WTC11 (cell line): ENCODE measurements at regions not wholly inside any gene's neighbourhood (a gene's known extent, or its start where the extent isn't known, plus 50 kb on each side); places are given as distances from the start of the nearest gene placed in this dataset.

Experiments used
- ATAC-seq: fragments of 200-7000 bp; cut with Tn5 transposase; 2 replicates; pipeline ENCODE4 v1.10.0; 2021; ENCODE audit warnings: mild to moderate bottlenecking, moderate library complexity
- CTCF ChIA-PET: fragments of 300-600 bp; sonication (Branson Sonifier 250); formaldehyde crosslinking; loops from one replicate; lab custom pipeline; 2021; ENCODE audit warnings: antibody characterized with exemption; lab: Charles Lee
- POLR2A ChIA-PET: fragments of 350-600 bp; sonication (Branson Sonifier 250); formaldehyde crosslinking; loops from one replicate; lab custom pipeline; 2021; ENCODE audit warnings: antibody characterized with exemption; lab: Charles Lee
- DNase-seq: peaks from one replicate; pipeline ENCODE4 v3.0.0; 2021; ENCODE audit warnings: low spot score
- H3K27ac Mint-ChIP-seq: 2 replicates; pipeline ENCODE4 v1.8.0; 2021; ENCODE audit warnings: mixed read lengths
- H3K27me3 Mint-ChIP-seq: 2 replicates; pipeline ENCODE4 v1.8.0; 2021; ENCODE audit warnings: low read depth, mild to moderate bottlenecking, moderate library complexity, mixed read lengths
- H3K36me3 Mint-ChIP-seq: 2 replicates; pipeline ENCODE4 v1.8.0; 2021; ENCODE audit warnings: mixed read lengths
- H3K4me1 Mint-ChIP-seq: 2 replicates; pipeline ENCODE4 v1.8.0; 2022; ENCODE audit warnings: mixed read lengths
- H3K4me3 Mint-ChIP-seq: 2 replicates; pipeline ENCODE4 v1.8.0; 2021; ENCODE audit warnings: mild to moderate bottlenecking, moderate library complexity, mixed read lengths
- H3K9me3 Mint-ChIP-seq: 2 replicates; pipeline ENCODE4 v1.8.0; 2021; ENCODE audit warnings: mixed read lengths
- ATF2 ChIP-seq: sonication (generic); formaldehyde crosslinking; IDR thresholded peaks from 2 replicates; pipeline ENCODE4 v1.8.1; 2022; ENCODE audit warnings: low read depth, missing genetic modification reagents, borderline replicate concordance
- ATF3 ChIP-seq: sonication (generic); formaldehyde crosslinking; conservative IDR thresholded peaks from 2 replicates; pipeline ENCODE4 v1.8.1; 2022; ENCODE audit warnings: mild to moderate bottlenecking, missing genetic modification reagents
- CBFB ChIP-seq: sonication (generic); formaldehyde crosslinking; IDR thresholded peaks from 2 replicates; pipeline ENCODE4 v1.8.1; 2022; ENCODE audit warnings: mild to moderate bottlenecking, low read depth, missing genetic modification reagents
- EMX1 ChIP-seq: fragments of 250-450 bp; sonication (Bioruptor Pico); IDR thresholded peaks from 2 replicates; pipeline ENCODE4 v1.8.0; 2021; ENCODE audit warnings: mild to moderate bottlenecking
- ESRRA ChIP-seq: sonication (generic); formaldehyde crosslinking; IDR thresholded peaks from 2 replicates; pipeline ENCODE4 v1.8.1; 2022; ENCODE audit warnings: mild to moderate bottlenecking, missing genetic modification reagents, borderline replicate concordance
- ETV6 ChIP-seq: sonication (generic); formaldehyde crosslinking; IDR thresholded peaks from 2 replicates; pipeline ENCODE4 v1.8.1; 2022; ENCODE audit warnings: mild to moderate bottlenecking, missing genetic modification reagents
- FOXJ3 ChIP-seq: sonication (generic); formaldehyde crosslinking; IDR thresholded peaks from 2 replicates; pipeline ENCODE4 v1.9.0; 2021; ENCODE audit warnings: missing genetic modification reagents, mild to moderate bottlenecking, borderline replicate concordance
- HMGXB4 ChIP-seq: sonication (generic); formaldehyde crosslinking; IDR thresholded peaks from 2 replicates; pipeline ENCODE4 v1.8.1; 2023; ENCODE audit warnings: mild to moderate bottlenecking, moderate library complexity, missing genetic modification reagents
- KAT7 ChIP-seq: sonication (generic); formaldehyde crosslinking; IDR thresholded peaks from 2 replicates; pipeline ENCODE4 v1.8.1; 2023; ENCODE audit warnings: missing genetic modification reagents, mild to moderate bottlenecking, borderline replicate concordance
- RELA ChIP-seq: sonication (generic); formaldehyde crosslinking; IDR thresholded peaks from 2 replicates; pipeline ENCODE4 v1.8.1; 2022; ENCODE audit warnings: missing genetic modification reagents, mild to moderate bottlenecking, borderline replicate concordance
- SMAD4 ChIP-seq: sonication (generic); formaldehyde crosslinking; IDR thresholded peaks from 2 replicates; pipeline ENCODE4 v1.8.0; 2022; ENCODE audit warnings: mild to moderate bottlenecking, missing genetic modification reagents
- TEAD1 ChIP-seq: sonication (generic); formaldehyde crosslinking; IDR thresholded peaks from 2 replicates; pipeline ENCODE4 v1.8.0; 2022; ENCODE audit warnings: mild to moderate bottlenecking, missing genetic modification reagents
- ZNF281 ChIP-seq: sonication (generic); formaldehyde crosslinking; IDR thresholded peaks from 2 replicates; pipeline ENCODE4 v1.8.0; 2023; ENCODE audit warnings: mild to moderate bottlenecking, missing genetic modification reagents
- ZNF532 ChIP-seq: fragments of 250-450 bp; sonication (Bioruptor Pico); IDR thresholded peaks from 2 replicates; pipeline ENCODE4 v1.9.0; 2021; ENCODE audit warnings: mild to moderate bottlenecking, borderline replicate concordance
- ZSCAN18 ChIP-seq: fragments of 250-450 bp; sonication (Bioruptor Pico); IDR thresholded peaks from 2 replicates; pipeline ENCODE4 v2.1.2; 2022; ENCODE audit warnings: mild to moderate bottlenecking, moderate library complexity
- TF ChIP-seq, protein P1 (sequence below): sonication (generic); formaldehyde crosslinking; IDR thresholded peaks from 2 replicates; pipeline ENCODE4 v1.8.0; 2022; ENCODE audit warnings: mild to moderate bottlenecking, missing genetic modification reagents
- TF ChIP-seq, protein P2 (sequence below): fragments of 250-450 bp; sonication (Bioruptor Pico); conservative IDR thresholded peaks from 2 replicates; pipeline ENCODE4 v1.9.0; 2021; ENCODE audit warnings: mild to moderate bottlenecking

- no peak for TF ChIP-seq ZNF532
- TF ChIP-seq, protein P1, sequence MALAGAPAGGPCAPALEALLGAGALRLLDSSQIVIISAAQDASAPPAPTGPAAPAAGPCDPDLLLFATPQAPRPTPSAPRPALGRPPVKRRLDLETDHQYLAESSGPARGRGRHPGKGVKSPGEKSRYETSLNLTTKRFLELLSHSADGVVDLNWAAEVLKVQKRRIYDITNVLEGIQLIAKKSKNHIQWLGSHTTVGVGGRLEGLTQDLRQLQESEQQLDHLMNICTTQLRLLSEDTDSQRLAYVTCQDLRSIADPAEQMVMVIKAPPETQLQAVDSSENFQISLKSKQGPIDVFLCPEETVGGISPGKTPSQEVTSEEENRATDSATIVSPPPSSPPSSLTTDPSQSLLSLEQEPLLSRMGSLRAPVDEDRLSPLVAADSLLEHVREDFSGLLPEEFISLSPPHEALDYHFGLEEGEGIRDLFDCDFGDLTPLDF, result no peak
- TF ChIP-seq ZNF281 (CRISPR knock-in tag), result no peak
- no peak for TF ChIP-seq ESRRA (CRISPR knock-in tag)
- TF ChIP-seq TEAD1 (CRISPR knock-in tag), result no peak
Measured at GRCh38 chrY:15704906-15705305, 1180.6 kb downstream of the NLGN4Y start (continued).

- ChIA-PET POLR2A (no interaction called here), CTCF (no interaction called here)
- ATAC-seq (no peak), DNase-seq (no peak)
- no peak overlapping the region for H3K27ac Mint-ChIP-seq
- H3K4me3 Mint-ChIP-seq, result no peak overlapping the region
- H3K27me3 Mint-ChIP-seq, result no peaks in the 10 kb centered on the region; the same call in 1 of the 2 replicates
- peaks cover 27% of the 10 kb centered on the region for H3K9me3 Mint-ChIP-seq
- no peaks in the 10 kb centered on the region for H3K4me1 Mint-ChIP-seq
- peaks cover 23% of the 10 kb centered on the region for H3K36me3 Mint-ChIP-seq
- no peak for TF ChIP-seq ZSCAN18 (CRISPR knock-in tag)
- TF ChIP-seq ATF2, result no peak
- TF ChIP-seq SMAD4 (CRISPR knock-in tag), result no peak
- no peak for TF ChIP-seq CBFB (CRISPR knock-in tag)
- TF ChIP-seq FOXJ3 (CRISPR knock-in tag), result no peak
- TF ChIP-seq ATF3, result no peak
- TF ChIP-seq EMX1 (CRISPR knock-in tag), result no peak
- TF ChIP-seq ETV6 (CRISPR knock-in tag), result no peak
- TF ChIP-seq, protein P2, sequence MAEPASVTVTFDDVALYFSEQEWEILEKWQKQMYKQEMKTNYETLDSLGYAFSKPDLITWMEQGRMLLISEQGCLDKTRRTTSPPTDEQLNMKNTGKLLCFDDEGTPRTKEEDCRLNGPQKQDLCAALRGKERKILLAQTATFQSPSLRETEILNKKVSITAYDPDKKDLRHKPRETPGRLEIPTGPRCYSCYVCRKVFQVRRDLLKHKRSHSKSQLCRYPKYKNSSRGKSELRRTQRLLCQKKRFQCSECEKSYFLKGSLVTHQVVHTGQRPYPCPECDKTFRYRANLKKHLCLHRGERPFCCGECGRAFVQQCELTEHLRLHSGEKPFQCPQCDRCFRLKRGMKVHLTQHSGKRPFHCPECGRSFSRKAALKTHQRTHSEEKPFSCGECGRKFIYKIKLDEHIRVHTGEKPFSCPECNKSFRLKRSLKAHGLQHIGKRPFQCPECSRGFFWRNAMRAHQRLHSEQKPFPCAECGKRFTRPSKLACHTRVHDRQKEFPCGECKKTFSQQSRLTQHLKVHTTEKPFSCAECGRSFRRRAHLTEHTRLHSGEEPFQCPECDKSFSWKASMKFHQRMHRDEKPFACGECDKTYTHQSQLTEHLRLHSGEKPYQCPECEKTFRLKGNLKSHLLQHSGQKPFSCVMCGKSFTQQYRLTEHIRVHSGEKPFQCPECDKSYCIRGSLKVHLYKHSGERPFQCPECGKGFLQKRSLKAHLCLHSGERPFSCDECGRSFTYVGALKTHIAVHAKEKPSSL (CRISPR knock-in tag), result no peak
- no peak for TF ChIP-seq RELA (CRISPR knock-in tag)
- TF ChIP-seq HMGXB4, result no peak
- TF ChIP-seq TEAD1 (CRISPR knock-in tag), result no peak
- TF ChIP-seq KAT7 (CRISPR knock-in tag), result no peak
Measured at GRCh38 chrY:15749533-15750433, 1225.5 kb downstream of the NLGN4Y start.
